NCI-H446 treated with DMSO at 0.1 percent for 48 hours (cell line): ENCODE measurements at regions not wholly inside any gene's neighbourhood (a gene's known extent, or its start where the extent isn't known, plus 50 kb on each side); places are given as distances from the start of the nearest gene placed in this dataset.

ENCODE experiments used
- DNase-seq: peaks from one replicate; lab custom pipeline; 2025; lab: John Stamatoyannopoulos, UW

DNA sequence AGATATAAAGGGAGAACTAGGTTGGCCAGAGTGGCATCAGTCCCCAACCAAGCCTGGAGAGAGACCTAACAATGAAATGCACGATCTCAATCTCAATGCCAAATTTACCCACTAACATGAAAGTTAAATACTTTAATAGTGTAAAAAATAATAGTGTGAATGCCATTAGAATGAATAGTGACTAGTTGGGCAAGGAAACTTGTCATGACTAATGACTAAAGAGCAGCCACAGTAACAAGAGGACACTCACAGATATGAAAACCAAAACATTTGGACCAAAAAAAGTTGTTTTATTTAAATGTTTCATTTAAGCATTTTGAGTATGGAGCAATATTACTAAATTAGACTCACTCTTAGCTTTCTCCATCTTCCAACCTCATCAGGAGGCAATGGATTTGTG lies 1853.8 kb downstream of the EFNA5 start:
- no peak for DNase-seq

DNA sequence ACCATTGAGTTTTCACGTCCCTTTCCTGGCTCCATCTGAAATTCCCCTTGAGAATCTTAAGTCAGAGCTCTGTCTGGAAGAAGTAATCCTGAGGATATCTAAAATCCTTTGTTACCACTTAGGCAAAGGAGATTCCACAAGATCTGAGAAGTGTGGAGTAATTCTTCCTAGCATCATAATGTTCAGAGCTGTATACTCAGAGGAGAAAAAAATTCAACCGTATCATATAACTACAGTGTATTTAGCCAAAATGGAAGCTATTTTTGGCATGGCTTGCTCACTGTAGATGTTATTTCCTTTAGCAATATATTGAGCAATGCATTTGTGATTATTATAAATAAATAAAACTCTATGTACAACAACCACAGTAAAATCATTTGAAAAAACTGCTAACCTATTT lies 1858.4 kb downstream of the EFNA5 start:
- no peak for DNase-seq

DNA sequence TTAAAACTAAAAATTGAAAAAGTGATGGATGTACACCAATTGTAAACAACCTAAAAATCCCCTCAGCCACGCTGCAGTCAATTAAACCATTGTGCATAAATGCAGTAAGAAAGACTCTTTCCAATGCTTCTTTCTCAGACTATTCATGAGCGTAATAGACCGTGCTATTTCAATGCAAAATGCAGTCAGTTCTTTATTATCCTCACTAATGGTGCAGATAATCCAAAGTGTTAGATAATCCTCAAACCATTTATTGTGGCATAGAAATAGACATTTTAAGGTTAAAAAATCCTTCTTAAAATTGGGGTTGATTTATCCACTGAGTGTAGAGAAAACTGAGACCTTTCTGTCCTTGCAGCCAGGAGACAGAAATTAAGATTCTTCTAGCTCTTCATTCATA lies 1862.8 kb downstream of the EFNA5 start:
- DNase-seq = no peak

DNA sequence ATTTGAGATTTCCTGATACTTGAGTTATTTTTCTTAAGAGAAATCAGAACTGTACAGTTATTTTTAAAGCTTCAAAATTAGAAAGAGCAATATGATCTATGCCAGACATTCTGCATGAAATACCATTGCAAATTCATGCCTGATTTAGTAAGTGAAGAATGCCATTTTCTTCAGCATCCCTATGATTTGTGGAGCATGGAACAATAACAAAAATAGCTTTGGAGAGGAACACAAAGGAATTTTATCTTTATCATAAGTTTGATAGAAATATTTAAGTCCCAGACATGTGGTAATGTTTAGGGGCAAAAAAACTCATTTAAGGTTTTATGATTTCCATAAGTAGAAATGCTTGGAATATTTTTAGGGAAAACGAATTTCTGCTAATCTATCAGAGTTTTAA lies 1863.4 kb downstream of the EFNA5 start:
- no peak for DNase-seq

DNA sequence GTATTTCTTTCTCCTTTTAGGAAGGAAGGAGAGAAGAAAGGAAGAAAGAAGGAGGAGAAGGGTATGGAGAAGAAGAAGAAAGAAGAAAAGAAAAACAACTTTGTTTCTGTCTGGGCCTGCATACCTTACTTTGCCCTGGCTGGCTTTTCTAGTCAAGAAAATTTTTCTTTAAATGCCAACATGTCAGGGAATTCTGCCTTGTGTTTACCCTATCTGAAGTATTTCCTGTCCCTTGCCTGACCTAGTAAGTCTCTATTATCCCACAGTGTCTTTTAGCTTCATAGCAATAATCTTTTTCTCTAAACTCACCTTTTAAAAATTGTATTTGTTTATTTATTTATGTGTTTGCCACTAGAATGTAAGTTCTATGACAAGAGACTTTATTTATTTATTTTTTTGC lies 1864.1 kb downstream of the EFNA5 start:
- DNase-seq = no peak

DNA sequence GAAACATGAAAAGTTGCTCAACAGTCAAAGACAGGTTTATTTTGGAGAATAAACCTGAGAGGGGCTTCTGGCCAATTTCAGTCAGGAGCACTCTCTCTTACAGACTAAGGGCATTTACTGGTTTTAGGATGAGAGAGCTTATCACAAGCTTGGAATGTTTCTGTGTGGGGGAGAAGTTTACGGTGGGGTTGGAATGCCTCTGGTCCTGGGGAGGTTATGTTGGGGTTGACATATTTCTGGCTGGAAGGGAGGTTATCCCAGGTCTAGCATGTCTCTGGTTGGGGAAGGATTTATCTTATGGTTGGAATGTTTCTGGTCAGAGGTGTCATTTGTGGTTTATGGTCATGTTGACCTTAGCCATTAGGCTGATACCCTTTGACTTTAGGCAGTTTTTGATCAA lies 1867.3 kb downstream of the EFNA5 start:
- DNase-seq = no peak

DNA sequence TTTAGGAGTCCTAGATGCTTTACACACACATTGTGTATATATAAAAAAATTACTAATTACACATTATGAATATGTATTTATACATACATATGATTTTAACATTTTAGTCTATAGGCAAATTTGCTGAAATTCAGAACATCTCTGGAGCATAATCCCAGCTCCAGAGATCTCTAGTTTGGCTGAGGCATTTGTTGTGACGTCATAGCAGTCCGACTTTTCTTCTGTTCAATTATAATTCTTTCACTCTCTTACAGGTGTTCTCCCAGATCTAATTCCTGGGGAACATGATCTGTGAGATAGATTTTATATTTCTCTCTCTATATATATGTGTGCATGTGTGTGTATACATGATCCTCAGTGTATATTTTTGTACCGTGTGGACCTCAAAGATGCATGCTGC lies 1876.2 kb downstream of the EFNA5 start:
- DNase-seq = no peak

DNA sequence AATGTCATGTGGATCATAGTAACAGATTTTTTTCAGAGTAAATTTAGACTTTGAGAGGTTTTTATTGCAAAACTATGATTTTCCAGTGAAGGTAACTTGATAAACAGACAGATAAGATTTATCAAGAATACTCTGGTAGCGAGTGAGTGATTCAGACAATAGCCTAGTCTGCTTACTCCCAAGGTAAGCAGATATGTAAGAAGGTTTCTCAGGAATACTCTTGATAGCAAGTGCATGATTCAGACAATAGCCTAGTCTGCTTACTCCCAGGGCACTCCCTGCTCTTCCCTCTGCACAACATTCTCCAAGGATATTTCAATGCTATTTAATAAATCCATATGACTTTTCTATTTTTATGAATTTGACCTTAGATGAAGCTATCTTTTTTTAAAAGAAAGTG lies 1881.5 kb downstream of the EFNA5 start:
- no peak for DNase-seq

DNA sequence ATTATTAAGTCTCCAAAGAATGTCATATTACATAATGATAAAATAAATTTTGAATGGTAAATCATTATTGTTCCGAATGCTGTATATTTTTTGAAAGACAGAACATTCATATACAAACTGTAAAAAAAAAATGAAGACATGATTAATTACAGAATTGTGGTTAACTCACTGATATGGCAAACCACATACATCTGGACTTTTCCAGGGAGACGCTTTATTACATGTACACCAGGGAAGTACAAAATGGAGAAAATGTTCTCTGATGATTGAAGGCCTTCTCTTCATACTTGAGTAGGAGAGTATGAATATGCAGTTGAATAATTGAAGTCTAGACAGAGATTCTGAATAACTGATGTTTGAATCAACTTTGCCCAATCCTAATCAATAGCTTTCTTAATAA lies 1886.9 kb downstream of the EFNA5 start:
- DNase-seq = no peak

DNA sequence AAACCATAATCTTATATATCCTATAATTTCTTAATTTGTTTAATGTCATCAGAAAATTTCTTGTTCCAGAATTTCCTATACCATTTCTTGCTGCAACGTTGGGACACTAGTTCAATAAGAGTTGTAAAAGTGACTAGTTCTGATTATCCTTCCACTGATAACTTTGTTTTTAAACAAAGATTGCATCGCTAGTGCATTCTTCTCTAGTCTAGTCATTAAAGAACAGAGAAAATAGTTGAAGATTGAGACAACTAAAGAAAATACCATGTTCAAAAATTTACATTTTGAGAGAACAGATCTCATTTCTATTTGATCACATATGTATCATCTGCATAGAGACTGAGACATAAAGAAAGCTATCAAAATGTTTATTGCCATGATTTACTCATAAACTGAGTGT lies 1888.2 kb downstream of the EFNA5 start:
- DNase-seq = no peak

DNA sequence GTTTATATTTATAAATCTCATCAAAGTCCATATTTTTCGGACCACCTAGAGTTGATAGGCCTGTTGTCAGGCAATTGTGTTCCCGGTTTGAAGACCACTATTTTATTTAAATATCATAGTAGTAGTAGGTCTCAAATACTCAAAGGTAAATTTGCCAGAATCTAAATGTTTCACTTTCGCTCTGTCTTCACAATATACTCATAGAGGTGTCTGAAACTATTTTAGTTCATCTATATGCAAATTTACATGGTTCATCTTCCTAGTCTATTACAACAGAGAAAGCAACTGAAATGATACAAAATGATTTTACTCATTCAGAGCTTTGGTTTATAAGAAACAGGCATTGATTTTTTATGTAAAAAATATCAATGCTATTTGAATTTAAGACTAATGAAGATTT lies 1897.5 kb downstream of the EFNA5 start:
- no peak for DNase-seq

DNA sequence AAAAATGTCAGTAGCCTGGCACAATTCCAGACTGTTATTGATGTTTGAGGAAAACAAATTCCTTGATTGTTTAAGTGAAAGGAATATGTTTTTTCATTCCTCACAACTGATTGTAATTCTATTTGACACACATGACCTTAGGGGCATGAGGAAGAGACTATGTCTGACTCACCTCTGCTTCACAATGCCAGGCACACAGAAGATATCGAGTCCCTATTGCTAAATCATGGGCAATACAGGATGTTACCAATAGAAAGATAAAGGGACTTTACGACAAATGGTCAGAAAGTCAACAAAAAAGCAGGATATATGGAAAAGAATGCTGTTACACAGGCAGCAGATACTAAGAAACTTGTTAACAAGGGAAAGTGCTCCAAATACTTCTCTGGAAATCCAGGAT lies 1903.5 kb downstream of the EFNA5 start:
- no peak for DNase-seq

DNA sequence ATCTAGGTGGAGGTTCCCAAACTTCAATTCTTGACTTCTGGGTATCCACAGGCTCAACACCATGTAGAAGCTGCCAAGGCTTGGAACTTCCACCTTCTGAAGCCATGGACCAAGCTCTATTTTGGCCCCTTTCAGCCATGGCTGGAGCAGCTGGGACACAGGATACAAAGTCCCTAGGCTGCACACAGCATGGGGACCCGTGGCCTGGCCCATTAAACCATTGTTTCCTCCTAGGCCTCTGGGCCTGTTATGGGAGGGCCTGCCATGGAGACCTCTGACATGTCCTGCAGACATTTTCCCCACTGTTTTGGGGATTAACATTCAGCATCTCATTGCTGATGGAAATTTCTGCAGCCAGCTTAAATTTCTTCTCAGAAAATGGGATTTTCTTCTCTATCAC lies 1908.0 kb downstream of the EFNA5 start:
- no peak for DNase-seq

DNA sequence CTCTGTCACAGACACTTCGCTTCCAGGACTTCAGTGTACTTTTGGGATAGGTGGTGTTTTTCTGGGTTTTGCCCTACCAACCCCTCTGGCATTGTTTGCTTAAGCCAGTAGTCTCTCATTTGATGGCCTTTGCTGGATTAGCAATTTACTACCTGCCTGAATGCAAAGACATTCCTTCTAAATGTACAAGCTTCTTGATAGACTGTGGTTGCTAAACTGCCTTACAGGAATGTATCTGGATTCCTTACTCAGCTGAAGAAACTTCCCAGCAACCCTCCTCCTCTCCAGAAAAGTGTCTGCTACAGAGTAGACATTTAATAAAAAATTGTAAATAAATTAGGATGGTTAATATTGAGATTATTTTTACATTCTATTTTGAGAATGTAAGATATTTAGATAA lies 1916.7 kb downstream of the EFNA5 start:
- DNase-seq = no peak

DNA sequence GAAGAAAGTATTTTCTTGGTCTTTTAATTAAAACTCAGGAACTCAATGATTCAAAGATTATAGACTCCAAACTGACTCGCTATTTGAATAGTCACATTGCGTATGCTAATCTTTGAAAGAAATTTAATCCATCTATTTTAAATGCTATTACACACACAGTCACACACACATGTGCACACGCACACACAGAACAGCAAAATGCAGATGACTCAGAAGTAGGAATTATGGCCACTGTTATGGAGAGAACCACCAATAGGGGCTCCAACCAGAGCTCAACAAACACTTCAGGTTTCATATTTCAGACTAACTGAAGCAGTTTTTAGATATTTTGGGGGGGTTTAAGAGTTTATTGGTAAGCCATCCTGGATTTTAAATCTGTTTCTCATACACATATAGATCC lies 1917.9 kb downstream of the EFNA5 start:
- no peak for DNase-seq

DNA sequence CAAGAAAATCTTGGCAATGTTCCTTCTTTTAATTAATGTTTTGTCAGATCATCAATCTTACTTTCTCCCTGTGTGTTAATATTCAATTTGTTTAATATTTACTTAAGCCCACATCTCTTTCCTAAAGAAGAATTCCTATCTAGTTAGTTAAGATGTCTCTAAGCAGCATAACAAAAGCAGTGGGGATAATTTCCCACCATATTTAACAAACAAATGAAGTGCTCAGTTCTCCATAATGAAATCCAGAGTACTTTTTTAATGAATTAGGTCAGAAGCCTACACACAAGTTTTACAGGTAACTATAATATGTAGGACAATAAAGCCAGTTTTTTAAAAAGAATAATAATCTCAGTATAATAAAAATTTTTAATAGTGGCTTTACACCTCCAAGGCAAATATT lies 1918.8 kb downstream of the EFNA5 start:
- peak; percentile 75 for DNase-seq

DNA sequence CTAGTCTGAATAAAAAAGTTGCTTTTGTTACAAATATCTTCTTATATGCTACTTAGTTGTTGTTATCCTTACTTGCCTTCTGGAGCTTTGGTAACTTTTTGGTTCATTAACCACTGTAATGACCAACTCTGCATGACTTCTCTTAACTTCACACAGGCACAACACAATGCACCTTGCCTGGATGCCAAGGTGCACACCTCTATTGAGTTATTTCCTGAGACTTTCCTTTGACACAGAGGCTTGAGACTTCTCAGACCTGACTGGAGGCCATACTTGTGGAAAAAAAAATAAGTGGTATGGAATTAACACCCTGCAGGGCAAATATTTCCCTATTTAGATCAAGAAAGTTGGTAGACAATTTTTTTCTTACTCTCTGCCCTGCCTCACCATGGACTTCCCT lies 1925.6 kb downstream of the EFNA5 start:
- no peak for DNase-seq

DNA sequence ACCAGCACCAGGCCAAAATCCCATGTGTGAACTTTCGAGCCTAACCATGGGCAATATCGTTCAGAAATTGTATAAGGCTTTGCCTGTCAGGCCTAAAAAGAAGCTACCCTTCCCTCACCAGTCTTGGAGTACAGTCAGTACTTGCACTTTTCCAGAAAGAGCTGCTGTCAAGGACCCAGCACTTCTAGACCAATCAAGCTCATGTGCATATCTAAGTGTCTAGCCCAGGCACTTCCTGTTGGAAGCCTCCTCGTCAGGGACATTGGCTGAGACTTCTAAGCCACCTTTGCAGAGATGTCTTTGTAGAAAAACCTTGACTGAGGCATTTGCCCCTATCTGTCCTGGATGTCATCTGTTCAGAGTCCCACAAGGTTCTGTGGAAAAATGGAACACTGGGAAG lies 1930.5 kb downstream of the EFNA5 start:
- no peak for DNase-seq

DNA sequence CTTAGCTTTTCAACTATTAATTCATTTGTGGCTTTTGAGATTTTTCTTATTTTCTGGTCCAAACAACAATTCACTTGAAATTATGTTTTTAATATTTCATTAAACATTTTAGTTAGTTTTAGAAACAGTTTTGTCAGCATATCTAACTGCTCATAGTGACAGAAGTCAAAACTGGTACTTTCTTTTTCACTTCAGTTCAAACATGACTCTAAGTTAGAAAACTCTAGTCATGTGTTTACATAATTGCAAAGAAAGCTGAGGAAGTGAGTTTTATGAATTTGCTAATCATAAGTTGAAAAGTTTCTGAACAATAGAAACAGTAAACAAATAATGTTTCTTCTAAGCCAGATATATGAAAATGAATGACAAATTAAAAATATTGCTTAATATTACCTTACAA lies 1931.0 kb downstream of the EFNA5 start:
- DNase-seq = no peak

DNA sequence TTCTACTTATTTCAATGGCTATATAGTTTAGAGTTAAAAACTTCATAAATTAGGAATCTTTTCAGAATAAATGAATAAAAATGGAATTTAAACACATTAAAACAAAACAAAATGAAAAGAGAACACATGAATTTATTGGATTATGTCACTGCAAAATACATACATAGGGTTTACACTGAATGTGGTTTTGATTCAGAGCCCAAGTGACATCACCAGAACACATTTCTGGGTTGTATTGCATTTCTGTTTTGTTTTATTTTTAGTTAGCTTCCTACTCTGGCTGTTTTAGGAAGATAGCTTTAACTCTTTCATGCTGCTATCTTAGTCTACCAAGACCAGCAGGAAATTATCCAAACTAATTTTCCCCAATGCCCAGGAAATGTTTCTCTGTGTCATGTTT lies 1935.0 kb downstream of the EFNA5 start:
- DNase-seq = no peak

DNA sequence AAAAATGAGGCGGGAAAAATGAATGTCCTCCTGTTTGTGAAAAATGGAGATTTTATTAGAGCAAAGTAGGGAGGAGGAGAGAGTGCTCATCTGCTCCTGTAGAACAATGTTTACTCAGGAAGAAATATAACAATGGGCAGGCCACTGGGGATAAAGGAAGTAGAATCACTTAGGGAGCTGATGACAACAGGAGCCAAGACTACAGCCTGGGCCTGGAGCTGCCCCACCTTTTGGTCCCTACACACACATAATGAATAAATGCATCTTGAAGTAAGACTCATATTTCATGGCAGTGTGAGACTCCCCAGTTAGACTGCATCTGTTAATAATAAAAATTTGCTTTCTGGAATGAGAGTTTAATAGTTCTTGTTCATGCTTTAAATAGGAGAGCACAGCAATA lies 1939.8 kb downstream of the EFNA5 start:
- DNase-seq = no peak

DNA sequence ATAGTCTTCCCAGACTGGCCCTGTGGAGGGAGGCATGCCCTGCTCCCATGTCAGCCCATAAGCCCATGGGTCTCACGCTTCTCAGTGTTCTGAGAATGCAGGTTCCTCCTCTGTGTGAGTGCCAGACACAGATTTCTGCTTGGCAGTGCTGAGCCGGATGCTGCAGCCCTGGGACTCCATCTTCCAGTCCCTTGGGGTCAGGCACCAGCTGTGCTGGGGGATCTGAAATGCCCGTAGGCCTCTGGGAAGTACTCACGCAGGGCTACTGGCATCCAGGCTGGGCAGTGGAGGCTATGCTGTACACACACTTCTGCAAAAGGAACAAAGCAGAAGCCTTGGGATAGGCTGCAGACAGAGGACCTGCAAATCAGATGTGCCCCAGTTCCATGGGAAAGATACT lies 1944.6 kb downstream of the EFNA5 start:
- no peak for DNase-seq

DNA sequence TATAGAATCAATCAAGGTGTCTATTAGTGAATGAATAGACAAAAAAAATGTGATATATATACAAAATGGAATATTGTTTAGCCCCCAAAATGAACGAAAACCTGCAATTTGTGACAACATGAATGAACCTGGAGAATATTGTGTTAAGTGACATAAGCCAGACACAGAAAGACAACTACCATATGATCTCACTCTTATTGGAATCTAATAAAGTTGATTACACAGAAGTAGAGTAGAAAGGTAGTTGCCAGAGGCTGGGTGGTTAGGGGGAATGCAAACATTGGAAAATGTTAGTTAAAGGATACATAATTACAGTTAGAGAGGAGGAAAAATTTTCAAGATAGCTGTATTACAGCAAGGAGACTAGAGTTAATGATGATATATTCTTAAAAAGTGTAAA lies 1962.3 kb downstream of the EFNA5 start:
- no peak for DNase-seq

DNA sequence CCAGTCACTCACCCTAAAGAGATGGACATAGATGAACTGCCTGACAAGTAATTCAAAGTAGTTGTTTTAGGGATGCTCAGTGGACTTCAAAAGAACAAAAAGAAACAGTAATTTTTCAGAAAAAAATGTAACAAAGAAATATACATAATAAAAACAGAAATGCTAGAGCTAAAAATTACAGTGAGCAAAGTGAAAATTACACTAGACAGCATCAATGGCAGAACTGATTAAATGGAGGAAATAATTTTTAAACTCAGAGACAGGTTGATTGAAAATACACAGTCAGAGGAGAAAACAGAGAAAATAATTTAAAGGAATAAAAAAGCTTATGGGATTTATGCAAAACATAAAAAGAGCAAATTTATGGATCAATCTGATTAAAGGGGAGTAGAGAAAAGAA lies 1968.4 kb downstream of the EFNA5 start:
- no peak for DNase-seq

DNA sequence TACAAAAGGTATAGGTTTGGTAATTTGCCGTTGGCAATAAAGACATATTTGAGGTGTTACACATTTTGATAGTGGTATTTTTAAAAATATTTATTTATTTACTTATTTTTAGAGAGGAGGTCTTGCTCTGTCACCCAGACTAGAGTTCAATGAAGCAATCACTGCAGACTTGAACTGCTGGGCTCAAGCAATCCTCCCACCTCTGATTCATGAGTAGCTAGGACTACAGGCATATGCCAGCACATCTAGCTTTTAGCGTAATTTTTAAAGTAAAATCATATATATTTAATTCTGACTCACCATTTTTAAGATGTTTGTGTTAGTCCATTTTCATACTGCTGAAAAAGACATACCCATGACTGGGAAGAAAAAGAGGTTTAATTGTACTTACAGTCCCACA lies 1974.3 kb downstream of the EFNA5 start:
- no peak for DNase-seq
